HCT116 (cell line): ENCODE measurements at regions not wholly inside any gene's neighbourhood (a gene's known extent, or its start where the extent isn't known, plus 50 kb on each side); places are given as distances from the start of the nearest gene placed in this dataset.

Source experiments
- ATAC-seq: fragments of 200-7000 bp; cut with Tn5 transposase; 2 replicates; pipeline ENCODE4 v1.9.1; 2020; ENCODE audit warnings: mild to moderate bottlenecking, moderate library complexity
- BruUV-seq: library from RNA; stranded (reverse); fragments of 400-500 nt; replicated peaks from 2 replicates; lab custom pipeline; 2021; lab: Mats Ljungman, UMichigan
- CTCF ChIA-PET: fragments of 300-600 bp; sonication (Branson Sonifier 250); formaldehyde crosslinking; loops from one replicate; lab custom pipeline; 2021; ENCODE audit warnings: antibody characterized with exemption; lab: Charles Lee
- POLR2A ChIA-PET: fragments of 300-600, 350-600 bp; sonication (Branson Sonifier 250); formaldehyde crosslinking; loops from one replicate; lab custom pipeline; 2021; ENCODE audit warnings: antibody characterized with exemption; lab: Charles Lee
- RAD21 ChIA-PET, 2 experiments: fragments of 300-600 bp; sonication (Branson Sonifier 250); formaldehyde crosslinking; loops; one replicate each; lab custom pipeline; 2023; ENCODE audit warnings: low total read pairs in 2 of 2; ENCODE audit not compliant: uncharacterized antibody in 2 of 2, unreplicated experiment in 2 of 2, low non-redundant PET in 1 of 2; lab: Charles Lee
- DNase-seq: peaks from one replicate; pipeline ENCODE4 v3.0.0-alpha.2; 2010; ENCODE audit warnings: low read depth, low spot score
- H2AFZ ChIP-seq: fragments of 200-600 bp; shearing (Covaris generic), sonication (generic); 2 replicates; pipeline ENCODE4 v1.6.1; 2017; ENCODE audit warnings: low read depth, mixed run types, mixed read lengths, antibody characterized with exemption, low read length; ENCODE audit not compliant: poor library complexity, severe bottlenecking
- H3K27ac ChIP-seq: 2 replicates; pipeline ENCODE4 v1.5.1; 2012; ENCODE audit warnings: low read depth, low read length
- H3K27me3 ChIP-seq: fragments of 200-600 bp; sonication (generic); 2 replicates; pipeline ENCODE4 v1.6.1; 2016; ENCODE audit warnings: mixed run types, low read length, mixed read lengths; ENCODE audit not compliant: insufficient read depth
- H3K36me3 ChIP-seq, 2 experiments: fragments of 200-500 bp in 1 of 2; fragments of 200-600 bp in 1 of 2; sonication (Bioruptor generic) in 1 of 2; sonication (generic) in 1 of 2; 2 replicates each; pipeline versions ENCODE4 v1.5.1 to v1.6.1; 2014 to 2016; ENCODE audit warnings: low read length in 2 of 2, inconsistent platforms in 1 of 2, mixed read lengths in 1 of 2, mixed run types in 1 of 2; ENCODE audit not compliant: insufficient read depth in 2 of 2, control insufficient read depth in 1 of 2
- H3K4me1 ChIP-seq, 2 experiments: fragments of 200-600 bp in 1 of 2; sonication (generic) in 1 of 2; 2 replicates each; pipeline versions ENCODE4 v1.5.1 to v1.6.1; 2012 to 2017; ENCODE audit warnings: low read length in 2 of 2, inconsistent platforms in 1 of 2, mild to moderate bottlenecking in 1 of 2, mixed read lengths in 1 of 2, mixed run types in 1 of 2, moderate library complexity in 1 of 2; ENCODE audit not compliant: insufficient read depth in 2 of 2, control insufficient read depth in 1 of 2
- H3K4me2 ChIP-seq: fragments of 200-600 bp; sonication (generic); 2 replicates; pipeline ENCODE4 v1.6.1; 2017; ENCODE audit warnings: mixed run types, low read length, mixed read lengths
- H3K4me3 ChIP-seq, 2 experiments: fragments of 200-600 bp in 1 of 2; sonication (generic) in 1 of 2; replicated peaks in 1 of 2; 2 replicates each; pipeline ENCODE4 v1.5.1; 2011 to 2016; ENCODE audit warnings: low read length in 2 of 2, control low read depth in 1 of 2, low read depth in 1 of 2, mild to moderate bottlenecking in 1 of 2, mixed read lengths in 1 of 2, mixed run types in 1 of 2
- H3K79me2 ChIP-seq: fragments of 200-600 bp; sonication (generic); 2 replicates; pipeline ENCODE4 v1.6.1; 2017; ENCODE audit warnings: mild to moderate bottlenecking, mixed run types, low read length, moderate library complexity, mixed read lengths; ENCODE audit not compliant: insufficient read depth
- H3K9ac ChIP-seq: fragments of 200-600 bp; sonication (generic); 2 replicates; pipeline ENCODE4 v1.6.1; 2016; ENCODE audit warnings: low read length, mixed read lengths
- H3K9me2 ChIP-seq: fragments of 200-600 bp; sonication (generic), shearing (Covaris generic); 2 replicates; pipeline ENCODE4 v1.6.1; 2017; ENCODE audit warnings: mixed run types, mild to moderate bottlenecking, moderate library complexity; ENCODE audit not compliant: insufficient read depth
- H3K9me3 ChIP-seq, 2 experiments: fragments of 200-500 bp in 1 of 2; fragments of 200-600 bp in 1 of 2; sonication (Bioruptor generic) in 1 of 2; sonication (generic) in 1 of 2; 2 replicates each; pipeline ENCODE4 v1.6.1; 2014 to 2017; ENCODE audit warnings: low read length in 2 of 2, mixed read lengths in 2 of 2, inconsistent platforms in 1 of 2, low read depth in 1 of 2, mild to moderate bottlenecking in 1 of 2, mixed run types in 1 of 2, moderate library complexity in 1 of 2; ENCODE audit not compliant: control insufficient read depth in 1 of 2, insufficient read depth in 1 of 2
- H4K20me1 ChIP-seq: fragments of 200-600 bp; sonication (generic), shearing (Covaris generic); 2 replicates; pipeline ENCODE4 v1.6.1; 2017; ENCODE audit warnings: mixed run types, mild to moderate bottlenecking, moderate library complexity; ENCODE audit not compliant: insufficient read depth
- CEBPB ChIP-seq: IDR thresholded peaks from 2 replicates; pipeline ENCODE4 v1.6.1; 2012; ENCODE audit warnings: low read depth
- EZH2 ChIP-seq: fragments of 200-600 bp; sonication (generic); IDR thresholded peaks from 2 replicates; pipeline ENCODE4 v1.6.1; 2017; ENCODE audit warnings: antibody characterized with exemption, mixed run types
- EZH2phosphoT487 ChIP-seq: fragments of 200-600 bp; IDR thresholded peaks from 2 replicates; pipeline ENCODE4 v1.6.1; 2018; ENCODE audit warnings: antibody characterized with exemption, borderline replicate concordance
- FOSL1 ChIP-seq: IDR thresholded peaks from 2 replicates; pipeline ENCODE4 v1.6.1; 2012; ENCODE audit warnings: low read depth
- JUND ChIP-seq: IDR thresholded peaks from 2 replicates; pipeline ENCODE4 v1.6.1; 2012
- POLR2A ChIP-seq: IDR thresholded peaks from 2 replicates; pipeline ENCODE4 v1.7.0; 2011; ENCODE audit warnings: borderline replicate concordance; ENCODE audit not compliant: insufficient read depth, insufficient read length; ENCODE audit errors: extremely low read depth
- RAD21 ChIP-seq: IDR thresholded peaks from 2 replicates; pipeline ENCODE4 v1.6.1; 2012; ENCODE audit warnings: low read depth, mild to moderate bottlenecking
- SP1 ChIP-seq: IDR thresholded peaks from 2 replicates; pipeline ENCODE4 v1.6.1; 2012; ENCODE audit warnings: low read depth
- SRF ChIP-seq: IDR thresholded peaks from 2 replicates; pipeline ENCODE4 v1.6.1; 2012; ENCODE audit warnings: low read depth
- TCF7L2 ChIP-seq: IDR thresholded peaks from 2 replicates; pipeline ENCODE4 v1.7.0; 2011; ENCODE audit warnings: borderline replicate concordance, inconsistent platforms; ENCODE audit not compliant: insufficient read depth, insufficient read length; ENCODE audit errors: extremely low read depth
- YY1 ChIP-seq: IDR thresholded peaks from 2 replicates; pipeline ENCODE4 v1.6.1; 2011; ENCODE audit warnings: low read length, low read depth, moderate library complexity, mild to moderate bottlenecking; ENCODE audit not compliant: insufficient replicate concordance; ENCODE audit errors: extremely low read depth
- ZNF274 ChIP-seq: fragments of 200-500 bp; sonication (Bioruptor generic); IDR thresholded peaks from 2 replicates; pipeline ENCODE4 v1.6.1; 2014; ENCODE audit warnings: mild to moderate bottlenecking, low read depth, low read length, inconsistent platforms
- intact Hi-C: fragments of 100-400 bp; cut with micrococcal nuclease; formaldehyde crosslinking; loops from 2 replicates; pipeline ENCODE4 v1.10.0; 2022
- TF ChIP-seq, protein P1 (sequence below): IDR thresholded peaks from 2 replicates; pipeline ENCODE4 v1.6.1; 2012
- TF ChIP-seq, protein P2 (sequence below), 3 experiments: fragments of 200-600 bp in 1 of 3; sonication (generic) in 1 of 3; IDR thresholded peaks in 2 of 3; conservative IDR thresholded peaks in 1 of 3; 2 replicates each; pipeline ENCODE4 v1.5.1; 2012 to 2017; ENCODE audit warnings: low read depth in 2 of 3, low read length in 2 of 3, antibody characterized with exemption in 1 of 3, borderline replicate concordance in 1 of 3, control low read depth in 1 of 3, mild to moderate bottlenecking in 1 of 3, mixed read lengths in 1 of 3, mixed run types in 1 of 3, moderate library complexity in 1 of 3; ENCODE audit not compliant: insufficient read depth in 1 of 3
- TF ChIP-seq, protein P3 (sequence below): IDR thresholded peaks from 2 replicates; pipeline ENCODE4 v1.6.1; 2012
- TF ChIP-seq, protein P4 (sequence below): IDR thresholded peaks from 2 replicates; pipeline ENCODE4 v1.6.1; 2012; ENCODE audit warnings: low read depth
- TF ChIP-seq, protein P5 (sequence below): IDR thresholded peaks from 2 replicates; pipeline ENCODE4 v1.6.1; 2011; ENCODE audit warnings: mild to moderate bottlenecking, low read length, moderate library complexity; ENCODE audit not compliant: insufficient replicate concordance; ENCODE audit errors: extremely low read depth

DNA sequence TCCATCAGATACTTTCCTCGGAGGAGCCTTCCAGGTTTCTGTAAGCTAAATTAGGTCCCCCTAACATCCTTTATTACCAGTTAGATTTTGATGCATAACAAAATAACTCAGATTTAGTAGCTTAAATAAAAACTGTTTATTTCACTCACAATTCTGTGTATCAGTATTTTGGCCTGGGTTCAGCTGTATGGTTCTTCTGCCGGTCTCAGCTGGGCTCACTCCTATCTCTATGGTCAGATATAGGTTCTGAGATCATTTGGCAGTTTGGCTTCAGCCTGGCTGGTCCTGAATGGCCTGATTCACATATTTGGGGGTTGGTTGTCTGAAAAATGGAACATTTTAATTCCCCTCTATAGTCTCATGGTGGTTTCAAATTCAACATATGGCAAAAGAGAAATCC is 1125.3 kb downstream of the TBL1XR1 start:
- Histone ChIP-seq H3K79me2 (no peaks in the 10 kb centered on the region), H3K27me3 (no peaks in the 10 kb centered on the region), H2AFZ (no peak overlapping the region), H3K4me1 (no peaks in the 10 kb centered on the region), H3K27ac (no peak overlapping the region), H3K36me3 (no peaks in the 10 kb centered on the region), H3K9ac (no peak overlapping the region), H4K20me1 (no peaks in the 10 kb centered on the region), H3K9me3 (no peaks in the 10 kb centered on the region), H3K9me2 (no peaks in the 10 kb centered on the region), H3K4me2 (no peak overlapping the region), H3K4me3 (no peak overlapping the region)
- ChIA-PET POLR2A (no interaction called here), RAD21 (no interaction called here), CTCF (no interaction called here)
- intact Hi-C loops, result no loop called here
- no peak for ATAC-seq
- BruUV-seq, result no TSS peak
- TF ChIP-seq CEBPB, result no peak
- TF ChIP-seq SRF, result no peak
- no peak for TF ChIP-seq EZH2phosphoT487
- no peak for TF ChIP-seq FOSL1
- TF ChIP-seq, protein P1, sequence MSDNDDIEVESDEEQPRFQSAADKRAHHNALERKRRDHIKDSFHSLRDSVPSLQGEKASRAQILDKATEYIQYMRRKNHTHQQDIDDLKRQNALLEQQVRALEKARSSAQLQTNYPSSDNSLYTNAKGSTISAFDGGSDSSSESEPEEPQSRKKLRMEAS, result no peak
- TF ChIP-seq RAD21, result no peak
- no peak for TF ChIP-seq JUND
- TF ChIP-seq ZNF274, result no peak
- TF ChIP-seq, protein P2, sequence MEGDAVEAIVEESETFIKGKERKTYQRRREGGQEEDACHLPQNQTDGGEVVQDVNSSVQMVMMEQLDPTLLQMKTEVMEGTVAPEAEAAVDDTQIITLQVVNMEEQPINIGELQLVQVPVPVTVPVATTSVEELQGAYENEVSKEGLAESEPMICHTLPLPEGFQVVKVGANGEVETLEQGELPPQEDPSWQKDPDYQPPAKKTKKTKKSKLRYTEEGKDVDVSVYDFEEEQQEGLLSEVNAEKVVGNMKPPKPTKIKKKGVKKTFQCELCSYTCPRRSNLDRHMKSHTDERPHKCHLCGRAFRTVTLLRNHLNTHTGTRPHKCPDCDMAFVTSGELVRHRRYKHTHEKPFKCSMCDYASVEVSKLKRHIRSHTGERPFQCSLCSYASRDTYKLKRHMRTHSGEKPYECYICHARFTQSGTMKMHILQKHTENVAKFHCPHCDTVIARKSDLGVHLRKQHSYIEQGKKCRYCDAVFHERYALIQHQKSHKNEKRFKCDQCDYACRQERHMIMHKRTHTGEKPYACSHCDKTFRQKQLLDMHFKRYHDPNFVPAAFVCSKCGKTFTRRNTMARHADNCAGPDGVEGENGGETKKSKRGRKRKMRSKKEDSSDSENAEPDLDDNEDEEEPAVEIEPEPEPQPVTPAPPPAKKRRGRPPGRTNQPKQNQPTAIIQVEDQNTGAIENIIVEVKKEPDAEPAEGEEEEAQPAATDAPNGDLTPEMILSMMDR (IDR thresholded peaks at IDR 0.05 in 2 of 3, conservative IDR thresholded peaks at IDR 0.05 in 1 of 3; ENCODE audit: borderline replicate concordance in 1 of 3, insufficient read depth in 1 of 3, low read depth in 2 of 3, low read length in 2 of 3), result no peak
- TF ChIP-seq TCF7L2, result no peak
- no peak for TF ChIP-seq POLR2A
- TF ChIP-seq, protein P3, sequence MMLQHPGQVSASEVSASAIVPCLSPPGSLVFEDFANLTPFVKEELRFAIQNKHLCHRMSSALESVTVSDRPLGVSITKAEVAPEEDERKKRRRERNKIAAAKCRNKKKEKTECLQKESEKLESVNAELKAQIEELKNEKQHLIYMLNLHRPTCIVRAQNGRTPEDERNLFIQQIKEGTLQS, result no peak
- TF ChIP-seq, protein P4, sequence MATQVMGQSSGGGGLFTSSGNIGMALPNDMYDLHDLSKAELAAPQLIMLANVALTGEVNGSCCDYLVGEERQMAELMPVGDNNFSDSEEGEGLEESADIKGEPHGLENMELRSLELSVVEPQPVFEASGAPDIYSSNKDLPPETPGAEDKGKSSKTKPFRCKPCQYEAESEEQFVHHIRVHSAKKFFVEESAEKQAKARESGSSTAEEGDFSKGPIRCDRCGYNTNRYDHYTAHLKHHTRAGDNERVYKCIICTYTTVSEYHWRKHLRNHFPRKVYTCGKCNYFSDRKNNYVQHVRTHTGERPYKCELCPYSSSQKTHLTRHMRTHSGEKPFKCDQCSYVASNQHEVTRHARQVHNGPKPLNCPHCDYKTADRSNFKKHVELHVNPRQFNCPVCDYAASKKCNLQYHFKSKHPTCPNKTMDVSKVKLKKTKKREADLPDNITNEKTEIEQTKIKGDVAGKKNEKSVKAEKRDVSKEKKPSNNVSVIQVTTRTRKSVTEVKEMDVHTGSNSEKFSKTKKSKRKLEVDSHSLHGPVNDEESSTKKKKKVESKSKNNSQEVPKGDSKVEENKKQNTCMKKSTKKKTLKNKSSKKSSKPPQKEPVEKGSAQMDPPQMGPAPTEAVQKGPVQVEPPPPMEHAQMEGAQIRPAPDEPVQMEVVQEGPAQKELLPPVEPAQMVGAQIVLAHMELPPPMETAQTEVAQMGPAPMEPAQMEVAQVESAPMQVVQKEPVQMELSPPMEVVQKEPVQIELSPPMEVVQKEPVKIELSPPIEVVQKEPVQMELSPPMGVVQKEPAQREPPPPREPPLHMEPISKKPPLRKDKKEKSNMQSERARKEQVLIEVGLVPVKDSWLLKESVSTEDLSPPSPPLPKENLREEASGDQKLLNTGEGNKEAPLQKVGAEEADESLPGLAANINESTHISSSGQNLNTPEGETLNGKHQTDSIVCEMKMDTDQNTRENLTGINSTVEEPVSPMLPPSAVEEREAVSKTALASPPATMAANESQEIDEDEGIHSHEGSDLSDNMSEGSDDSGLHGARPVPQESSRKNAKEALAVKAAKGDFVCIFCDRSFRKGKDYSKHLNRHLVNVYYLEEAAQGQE, result no peak
- TF ChIP-seq YY1, result no peak
- TF ChIP-seq SP1, result no peak
- TF ChIP-seq, protein P5, sequence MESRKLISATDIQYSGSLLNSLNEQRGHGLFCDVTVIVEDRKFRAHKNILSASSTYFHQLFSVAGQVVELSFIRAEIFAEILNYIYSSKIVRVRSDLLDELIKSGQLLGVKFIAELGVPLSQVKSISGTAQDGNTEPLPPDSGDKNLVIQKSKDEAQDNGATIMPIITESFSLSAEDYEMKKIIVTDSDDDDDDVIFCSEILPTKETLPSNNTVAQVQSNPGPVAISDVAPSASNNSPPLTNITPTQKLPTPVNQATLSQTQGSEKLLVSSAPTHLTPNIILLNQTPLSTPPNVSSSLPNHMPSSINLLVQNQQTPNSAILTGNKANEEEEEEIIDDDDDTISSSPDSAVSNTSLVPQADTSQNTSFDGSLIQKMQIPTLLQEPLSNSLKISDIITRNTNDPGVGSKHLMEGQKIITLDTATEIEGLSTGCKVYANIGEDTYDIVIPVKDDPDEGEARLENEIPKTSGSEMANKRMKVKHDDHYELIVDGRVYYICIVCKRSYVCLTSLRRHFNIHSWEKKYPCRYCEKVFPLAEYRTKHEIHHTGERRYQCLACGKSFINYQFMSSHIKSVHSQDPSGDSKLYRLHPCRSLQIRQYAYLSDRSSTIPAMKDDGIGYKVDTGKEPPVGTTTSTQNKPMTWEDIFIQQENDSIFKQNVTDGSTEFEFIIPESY, result no peak
- TF ChIP-seq EZH2, result no peak
- DNase-seq, result no peak
